ENCODE measurements at regions not wholly inside any gene's neighbourhood (a gene's known extent, or its start where the extent isn't known, plus 50 kb on each side); places are given as distances from the start of the nearest gene placed in this dataset.
"Not testable (repeated sequence)": the region's sequence is repeated elsewhere in the genome, so short reads cannot be mapped to it uniquely, and the experiment has no call there.

DNA sequence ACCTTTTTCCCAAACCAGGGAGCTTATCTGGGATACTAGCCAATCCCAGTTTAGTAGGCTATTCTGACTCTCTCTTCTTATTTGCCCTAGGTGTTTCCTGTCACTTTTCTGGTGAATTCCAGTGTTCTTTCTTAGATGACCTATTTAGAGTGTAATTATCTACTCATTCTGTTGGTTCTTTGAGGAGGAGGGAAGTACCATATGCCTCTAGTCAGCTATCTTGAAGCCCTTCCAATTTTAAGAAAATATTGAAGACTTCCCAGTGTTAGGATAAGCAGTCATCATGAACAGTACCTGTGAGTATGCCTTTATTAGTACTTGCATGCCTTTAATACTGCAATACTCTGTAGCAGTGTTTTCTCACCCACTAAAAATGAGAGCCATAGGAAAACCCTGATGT, 724.3 kb upstream of the SLITRK1 start:
- H3K36me3 ChIP-seq = no peaks in the 10 kb centered on the region
- no peak for DNase-seq (ENCODE audit: low spot score in 2 of 2)
- no peak overlapping the region for H3K27ac ChIP-seq
- no peak overlapping the region for H3K4me3 ChIP-seq
- H3K9me3 ChIP-seq = no peaks in the 10 kb centered on the region
- peaks cover 0 to 6% (median 0%) of the 10 kb centered on the region in 4 donors for H3K4me1 ChIP-seq
- TF ChIP-seq CTCF (IDR thresholded peaks at IDR 0.05) = no peak
- TF ChIP-seq EP300 (IDR thresholded peaks at IDR 0.05) = no peak
- TF ChIP-seq POLR2A (IDR thresholded peaks at IDR 0.05) = no peak
- no peaks in the 10 kb centered on the region for H3K27me3 ChIP-seq

DNA sequence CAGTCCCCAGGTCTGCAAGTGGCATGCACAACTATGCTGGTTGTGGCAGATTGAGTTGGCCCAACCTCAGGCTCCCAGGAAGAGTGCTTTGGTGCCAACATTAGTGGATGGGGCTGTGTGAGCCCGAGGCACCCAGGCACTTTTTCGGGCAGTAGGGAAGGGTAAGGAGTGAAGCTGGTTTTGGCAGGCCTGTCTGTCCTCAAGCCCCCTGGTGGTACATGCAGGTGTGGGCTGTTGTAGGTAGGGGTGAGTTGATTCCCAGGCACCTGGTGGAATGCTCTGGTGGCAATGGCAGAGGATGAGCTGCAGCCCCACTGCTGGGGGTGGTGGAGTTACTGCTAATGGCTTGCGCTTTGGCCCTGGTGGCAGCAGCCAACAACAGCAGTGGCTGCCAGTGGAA, 723.7 kb upstream of the SLITRK1 start:
- no peak for DNase-seq (ENCODE audit: low spot score in 2 of 2)
- no peaks in the 10 kb centered on the region for H3K9me3 ChIP-seq
- TF ChIP-seq EP300 (IDR thresholded peaks at IDR 0.05) (no peak), POLR2A (IDR thresholded peaks at IDR 0.05) (no peak), CTCF (IDR thresholded peaks at IDR 0.05) (no peak)
- H3K27ac ChIP-seq = no peak overlapping the region
- no peaks in the 10 kb centered on the region for H3K27me3 ChIP-seq
- 94 to 100% methylated on average over 1 to 3 of the region's 3 CpGs for WGBS, 2 donors
- H3K36me3 ChIP-seq = no peaks in the 10 kb centered on the region
- H3K4me1 ChIP-seq = peaks cover 0 to 6% (median 0%) of the 10 kb centered on the region in 4 donors
- H3K4me3 ChIP-seq = no peak overlapping the region

GRCh38 chr13:84591444-84591843, 709.2 kb upstream of the SLITRK1 start:
- no peak overlapping the region for H3K4me3 ChIP-seq
- no peaks in the 10 kb centered on the region for H3K27me3 ChIP-seq
- no peak for DNase-seq (ENCODE audit: low spot score in 2 of 2)
- TF ChIP-seq CTCF (IDR thresholded peaks at IDR 0.05) = no peak
- no peak for TF ChIP-seq EP300 (IDR thresholded peaks at IDR 0.05)
- TF ChIP-seq POLR2A (IDR thresholded peaks at IDR 0.05) = no peak
- H3K27ac ChIP-seq = no peak overlapping the region
- no peaks in the 10 kb centered on the region for H3K36me3 ChIP-seq
- 51 to 55% methylated on average over 2 of the region's 2 CpGs for WGBS, 2 donors
- no peaks in the 10 kb centered on the region for H3K4me1 ChIP-seq
- no peaks in the 10 kb centered on the region for H3K9me3 ChIP-seq

DNA sequence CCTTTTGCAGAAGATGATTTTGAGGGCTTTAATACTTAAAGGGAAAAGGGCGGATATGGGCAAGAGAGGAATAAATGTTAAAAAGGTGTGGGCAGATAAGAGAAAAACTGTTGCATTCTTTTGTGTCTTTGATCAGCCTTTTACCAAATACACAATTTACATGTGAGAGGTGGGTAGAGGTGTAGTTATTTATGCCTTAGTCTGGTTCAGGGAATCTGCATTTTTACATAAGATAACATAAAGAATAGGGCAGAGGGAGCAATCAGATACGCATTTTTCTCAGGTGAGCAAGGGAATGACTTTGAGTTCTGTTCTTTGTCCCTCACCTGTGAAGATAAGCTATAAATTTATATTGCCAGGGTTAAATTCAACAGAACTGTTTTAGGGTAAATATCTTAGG, 708.4 kb upstream of the SLITRK1 start:
- no peaks in the 10 kb centered on the region for H3K4me1 ChIP-seq
- no peaks in the 10 kb centered on the region for H3K36me3 ChIP-seq
- no peak for DNase-seq (ENCODE audit: low spot score in 2 of 2)
- 85 to 90% methylated on average over 2 of the region's 2 CpGs for WGBS, 2 donors
- no peak overlapping the region for H3K27ac ChIP-seq
- TF ChIP-seq EP300 (IDR thresholded peaks at IDR 0.05) = no peak
- no peak for TF ChIP-seq POLR2A (IDR thresholded peaks at IDR 0.05)
- TF ChIP-seq CTCF (IDR thresholded peaks at IDR 0.05) = no peak
- H3K9me3 ChIP-seq = no peaks in the 10 kb centered on the region
- H3K27me3 ChIP-seq = no peaks in the 10 kb centered on the region
- H3K4me3 ChIP-seq = no peak overlapping the region

DNA sequence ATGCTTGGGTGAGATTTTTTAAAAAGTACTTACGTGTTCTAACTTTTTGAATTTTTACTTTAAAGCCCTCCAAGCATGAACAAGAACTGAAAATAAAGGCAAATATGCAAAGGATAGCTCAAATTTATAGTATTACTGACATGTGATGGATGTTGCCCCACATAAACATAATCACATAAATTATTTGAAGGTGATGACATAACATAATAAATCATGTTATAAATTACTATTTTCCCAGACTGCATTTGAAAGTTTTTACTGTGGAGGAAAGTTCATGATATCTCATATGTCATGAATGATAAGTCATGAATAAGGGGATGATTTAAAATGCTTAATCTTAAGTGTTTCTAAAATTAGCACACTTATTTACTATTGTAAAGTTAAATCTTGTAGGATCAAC, 705.7 kb upstream of the SLITRK1 start:
- no peak overlapping the region for H3K4me3 ChIP-seq
- H3K27me3 ChIP-seq = no peaks in the 10 kb centered on the region
- H3K4me1 ChIP-seq = no peaks in the 10 kb centered on the region
- no peaks in the 10 kb centered on the region for H3K9me3 ChIP-seq
- no peak for DNase-seq (ENCODE audit: low spot score in 2 of 2)
- H3K36me3 ChIP-seq = no peaks in the 10 kb centered on the region
- TF ChIP-seq EP300 (IDR thresholded peaks at IDR 0.05) (no peak), POLR2A (IDR thresholded peaks at IDR 0.05) (no peak), CTCF (IDR thresholded peaks at IDR 0.05) (no peak)
- no peak overlapping the region for H3K27ac ChIP-seq
- WGBS, 2 donors = 91 to 92% methylated on average over 1 of the region's 1 CpG

- not testable (repeated sequence) for DNase-seq (ENCODE audit: low spot score in 2 of 2); H3K36me3 ChIP-seq; H3K4me3 ChIP-seq; H3K9me3 ChIP-seq; H3K27me3 ChIP-seq; H3K4me1 ChIP-seq; H3K27ac ChIP-seq
- WGBS, 2 donors = 85 to 88% methylated on average over 12 of the region's 12 CpGs
Measured at GRCh38 chr13:84579901-84580300, 697.6 kb upstream of the SLITRK1 start.

Measured in tibial nerve (tissue), 4 donors.